Stimulated activated CD8-positive, alpha-beta memory T cell treated with anti-CD3 and anti-CD28 coated beads, Interleukin-4, amount 100 ng/mL, for 24 hours (primary cell): ENCODE measurements at regions not wholly inside any gene's neighbourhood (a gene's known extent, or its start where the extent isn't known, plus 50 kb on each side); places are given as distances from the start of the nearest gene placed in this dataset.
"Not testable (repeated sequence)": the region's sequence is repeated elsewhere in the genome, so short reads cannot be mapped to it uniquely, and the experiment has no call there.

Experiments
- DNase-seq: peaks from one replicate; pipeline ENCODE4 v3.0.0-alpha.2; 2020; ENCODE audit warnings: low read depth

GRCh38 chr1:5634893-5635292, 357.3 kb downstream of the NPHP4 start:
- DNase-seq: no peak

GRCh38 chr1:5632814-5633213, 359.4 kb downstream of the NPHP4 start:
- DNase-seq: no peak

GRCh38 chr1:5632224-5632623, 360.0 kb downstream of the NPHP4 start:
- DNase-seq: no peak

GRCh38 chr1:5628416-5628815, 363.8 kb downstream of the NPHP4 start:
- DNase-seq: no peak

GRCh38 chr1:5623399-5623798, 368.8 kb downstream of the NPHP4 start:
- no peak for DNase-seq

- no peak for DNase-seq
Observed at GRCh38 chr1:5622412-5622811, 369.8 kb downstream of the NPHP4 start.

- no peak for DNase-seq
Observed at GRCh38 chr1:5621692-5622091, 370.5 kb downstream of the NPHP4 start.

GRCh38 chr1:5620997-5621396, 371.2 kb downstream of the NPHP4 start:
- no peak for DNase-seq

GRCh38 chr1:5620418-5620817, 371.8 kb downstream of the NPHP4 start:
- no peak for DNase-seq

- DNase-seq: no peak
Observed at GRCh38 chr1:5619469-5619868, 372.8 kb downstream of the NPHP4 start.

- DNase-seq: no peak
Observed at GRCh38 chr1:5617546-5617945, 374.7 kb downstream of the NPHP4 start.

- no peak for DNase-seq
Observed at GRCh38 chr1:5617179-5617520, 375.1 kb downstream of the NPHP4 start.

GRCh38 chr1:5616366-5617178, 375.7 kb downstream of the NPHP4 start:
- no peak for DNase-seq

GRCh38 chr1:5615076-5615475, 377.1 kb downstream of the NPHP4 start:
- DNase-seq: no peak

- DNase-seq: no peak
Observed at GRCh38 chr1:5613900-5614299, 378.3 kb downstream of the NPHP4 start.

GRCh38 chr1:5611851-5612250, 380.4 kb downstream of the NPHP4 start:
- DNase-seq: no peak

GRCh38 chr1:5611431-5611830, 380.8 kb downstream of the NPHP4 start:
- DNase-seq: no peak

- DNase-seq: no peak
Observed at GRCh38 chr1:5610432-5610831, 381.8 kb downstream of the NPHP4 start.

GRCh38 chr1:5603353-5604104, 388.7 kb downstream of the NPHP4 start:
- no peak for DNase-seq

GRCh38 chr1:5602718-5603117, 389.5 kb downstream of the NPHP4 start:
- DNase-seq: not testable (repeated sequence)

- no peak for DNase-seq
Observed at GRCh38 chr1:5601516-5601915, 390.7 kb downstream of the NPHP4 start.

- no peak for DNase-seq
Observed at GRCh38 chr1:5599541-5599940, 392.7 kb downstream of the NPHP4 start.

- no peak for DNase-seq
Observed at GRCh38 chr1:5598824-5599395, 393.3 kb downstream of the NPHP4 start.
